Mesenchymal stem cell (in vitro differentiated cells and primary cell): ENCODE measurements at regions not wholly inside any gene's neighbourhood (a gene's known extent, or its start where the extent isn't known, plus 50 kb on each side); places are given as distances from the start of the nearest gene placed in this dataset.

ENCODE experiments used
- DNase-seq: peaks from one replicate; pipeline ENCODE4 v3.0.0-alpha.2; 2013
- H2AFZ ChIP-seq: one replicate; pipeline ENCODE4 v1.6.1; 2013; ENCODE audit warnings: low read depth, mild to moderate bottlenecking, control low read depth, inconsistent platforms, low read length, moderate library complexity
- H2AK5ac ChIP-seq: 2 replicates; pipeline ENCODE4 v1.6.1; 2013; ENCODE audit warnings: low read length, moderate library complexity, mild to moderate bottlenecking, inconsistent platforms; ENCODE audit not compliant: severe bottlenecking
- H2BK120ac ChIP-seq: one replicate; pipeline ENCODE4 v1.6.1; 2013; ENCODE audit warnings: low read depth, mild to moderate bottlenecking, inconsistent platforms, low read length, moderate library complexity
- H2BK12ac ChIP-seq, 2 experiments: one replicate each; pipeline ENCODE4 v1.6.1; 2013; ENCODE audit warnings: inconsistent platforms in 2 of 2, low read length in 2 of 2, mild to moderate bottlenecking in 2 of 2, moderate library complexity in 2 of 2, control low read depth in 1 of 2
- H2BK15ac ChIP-seq: one replicate; pipeline ENCODE4 v1.6.1; 2013; ENCODE audit warnings: mild to moderate bottlenecking, low read depth, inconsistent platforms; ENCODE audit not compliant: poor library complexity, severe bottlenecking
- H2BK5ac ChIP-seq: 2 replicates; pipeline ENCODE4 v1.6.1; 2013; ENCODE audit warnings: low read depth, mild to moderate bottlenecking, low read length, control low read depth, inconsistent platforms; ENCODE audit not compliant: poor library complexity, severe bottlenecking
- H3K14ac ChIP-seq, 2 experiments: one replicate each; pipeline ENCODE4 v1.6.1; 2013; ENCODE audit warnings: inconsistent platforms in 2 of 2, low read length in 2 of 2, control low read depth in 1 of 2, mild to moderate bottlenecking in 1 of 2, moderate library complexity in 1 of 2
- H3K18ac ChIP-seq, 2 experiments: one replicate each; pipeline ENCODE4 v1.6.1; 2013; ENCODE audit warnings: inconsistent platforms in 2 of 2, low read length in 2 of 2, control low read depth in 1 of 2, low read depth in 1 of 2, mild to moderate bottlenecking in 1 of 2
- H3K23ac ChIP-seq, 2 experiments: one replicate each; pipeline ENCODE4 v1.6.1; 2013; ENCODE audit warnings: inconsistent platforms in 2 of 2, low read length in 2 of 2, mild to moderate bottlenecking in 2 of 2, moderate library complexity in 2 of 2, control low read depth in 1 of 2
- H3K27ac ChIP-seq: 2 replicates; pipeline ENCODE4 v1.5.1; 2013; ENCODE audit warnings: mild to moderate bottlenecking, moderate library complexity, low read length, control low read depth, inconsistent platforms; ENCODE audit not compliant: poor library complexity, severe bottlenecking
- H3K27me3 ChIP-seq, 2 experiments: 2 replicates each; pipeline versions ENCODE4 v1.6.1 to v1.7.0; 2013; ENCODE audit warnings: low read length in 2 of 2, mild to moderate bottlenecking in 2 of 2, moderate library complexity in 2 of 2, control low read depth in 1 of 2, inconsistent platforms in 1 of 2; ENCODE audit not compliant: control insufficient read depth in 1 of 2, insufficient read depth in 1 of 2
- H3K36me3 ChIP-seq, 2 experiments: 2 replicates each; pipeline versions ENCODE4 v1.6.1 to v1.7.0; 2013; ENCODE audit warnings: low read length in 2 of 2, control low read depth in 1 of 2, inconsistent platforms in 1 of 2, low read depth in 1 of 2, mild to moderate bottlenecking in 1 of 2; ENCODE audit not compliant: insufficient read depth in 2 of 2, control insufficient read depth in 1 of 2
- H3K4ac ChIP-seq, 2 experiments: one replicate each; pipeline ENCODE4 v1.6.1; 2013; ENCODE audit warnings: inconsistent platforms in 2 of 2, low read length in 2 of 2, mild to moderate bottlenecking in 2 of 2, moderate library complexity in 2 of 2, control low read depth in 1 of 2, low read depth in 1 of 2
- H3K4me1 ChIP-seq: 2 replicates; pipeline ENCODE4 v1.6.1; 2013; ENCODE audit warnings: low read depth, low read length, control low read depth; ENCODE audit not compliant: control insufficient read depth, insufficient read depth
- H3K4me2 ChIP-seq: 2 replicates; pipeline ENCODE4 v1.6.1; 2013; ENCODE audit warnings: low read length, mild to moderate bottlenecking, inconsistent platforms; ENCODE audit not compliant: poor library complexity, severe bottlenecking
- H3K4me3 ChIP-seq, 2 experiments: 2 replicates each; pipeline versions ENCODE4 v1.5.1 to v1.7.0; 2013; ENCODE audit warnings: low read length in 2 of 2, mild to moderate bottlenecking in 2 of 2, control low read depth in 1 of 2, low read depth in 1 of 2; ENCODE audit not compliant: insufficient read depth in 1 of 2
- H3K79me1 ChIP-seq: replicated peaks from 2 replicates; pipeline ENCODE4 v1.6.1; 2013; ENCODE audit warnings: mild to moderate bottlenecking, control low read depth, low read length, inconsistent platforms; ENCODE audit not compliant: poor library complexity, severe bottlenecking
- H3K9ac ChIP-seq: 2 replicates; pipeline ENCODE4 v1.7.0; 2013; ENCODE audit warnings: mild to moderate bottlenecking, low read length, moderate library complexity
- H3K9me3 ChIP-seq: 2 replicates; pipeline ENCODE4 v1.7.0; 2013; ENCODE audit warnings: mild to moderate bottlenecking, low read length; ENCODE audit not compliant: control insufficient read depth
- H4K8ac ChIP-seq: one replicate; pipeline ENCODE4 v1.6.1; 2013; ENCODE audit warnings: inconsistent platforms, mild to moderate bottlenecking, low read length, moderate library complexity
- H4K91ac ChIP-seq: one replicate; pipeline ENCODE4 v1.6.1; 2013; ENCODE audit warnings: mild to moderate bottlenecking, low read length, inconsistent platforms
- WGBS: methylation state at CpG from one replicate; pipeline ENCODE4 v1.1.7; 2013; ENCODE audit warnings: mixed read lengths; 5-methylcytosine and 5-hydroxymethylcytosine counted together

DNA sequence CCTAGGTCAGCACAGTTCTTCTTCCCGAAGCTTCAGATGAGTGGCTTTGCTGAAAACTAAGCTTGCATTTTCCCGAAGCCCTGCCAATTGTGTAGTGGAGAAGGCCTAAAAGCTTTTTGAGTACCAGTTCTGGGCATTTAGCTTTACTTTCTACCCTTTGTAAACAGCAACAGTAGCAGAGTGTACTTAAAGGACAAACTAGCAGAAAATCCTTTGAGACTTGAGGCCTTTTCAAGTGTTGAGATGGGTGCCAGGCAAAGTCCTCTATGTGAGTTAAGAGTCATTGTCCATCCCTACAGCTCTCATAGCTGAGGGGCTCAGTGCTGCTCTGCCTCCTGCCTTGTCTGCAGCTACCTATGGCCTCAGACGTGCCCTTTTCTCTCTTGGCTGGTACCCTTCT, 368.2 kb downstream of the CCSER2 start:
- Histone ChIP-seq H3K4me1 (no peaks in the 10 kb centered on the region), H3K4me3 (no peak overlapping the region), H3K23ac (no peak overlapping the region), H2BK15ac (no peak overlapping the region), H2BK12ac (no peak overlapping the region), H3K9ac (no peak overlapping the region), H3K79me1 (no peaks in the 10 kb centered on the region), H2AK5ac (no peak overlapping the region), H4K91ac (no peak overlapping the region), H3K14ac (no peak overlapping the region), H3K9me3 (peaks cover 14% of the 10 kb centered on the region), H3K18ac (no peak overlapping the region), H3K4me2 (no peak overlapping the region), H4K8ac (no peak overlapping the region), H3K27ac (no peak overlapping the region), H3K27me3 (no peaks in the 10 kb centered on the region), H2BK5ac (no peak overlapping the region), H3K4ac (no peak overlapping the region), H2BK120ac (no peak overlapping the region), H2AFZ (no peak overlapping the region), H3K36me3 (no peaks in the 10 kb centered on the region)
- no peak for DNase-seq
- WGBS: 93% methylated on average over 3 of the region's 3 CpGs

- Histone ChIP-seq H2AK5ac (no peak overlapping the region), H3K4me1 (no peaks in the 10 kb centered on the region), H3K27ac (no peak overlapping the region), H3K4ac (no peak overlapping the region), H4K91ac (no peak overlapping the region), H4K8ac (no peak overlapping the region), H3K14ac (no peak overlapping the region), H3K79me1 (no peaks in the 10 kb centered on the region), H3K9me3 (no peaks in the 10 kb centered on the region), H3K36me3 (no peaks in the 10 kb centered on the region), H3K18ac (no peak overlapping the region), H2AFZ (no peak overlapping the region), H3K27me3 (no peaks in the 10 kb centered on the region), H2BK12ac (no peak overlapping the region), H3K23ac (no peak overlapping the region), H2BK15ac (no peak overlapping the region), H2BK5ac (no peak overlapping the region), H3K4me3 (no peak overlapping the region), H3K4me2 (no peak overlapping the region), H2BK120ac (no peak overlapping the region), H3K9ac (no peak overlapping the region)
- WGBS: no CpG with 5 or more reads among the region's 1 CpG
- DNase-seq: no peak
Observed at GRCh38 chr10:84698989-84699388, 370.6 kb downstream of the CCSER2 start.

GRCh38 chr10:84700668-84701369, 372.4 kb downstream of the CCSER2 start:
- no peaks in the 10 kb centered on the region for H3K4me1 ChIP-seq
- H2AFZ ChIP-seq: no peak overlapping the region
- WGBS: 51% methylated on average over 4 of the region's 4 CpGs
- H2BK15ac ChIP-seq: no peak overlapping the region
- no peak overlapping the region for H3K9ac ChIP-seq
- H3K14ac ChIP-seq: no peak overlapping the region
- H3K23ac ChIP-seq: no peak overlapping the region
- H2BK12ac ChIP-seq: no peak overlapping the region
- no peaks in the 10 kb centered on the region for H3K27me3 ChIP-seq
- no peak overlapping the region for H2BK120ac ChIP-seq
- DNase-seq: no peak
- H3K36me3 ChIP-seq: no peaks in the 10 kb centered on the region
- H3K79me1 ChIP-seq: no peaks in the 10 kb centered on the region
- no peak overlapping the region for H3K4ac ChIP-seq
- no peak overlapping the region for H3K4me3 ChIP-seq
- no peak overlapping the region for H2BK5ac ChIP-seq
- H3K4me2 ChIP-seq: no peak overlapping the region
- H3K9me3 ChIP-seq: no peaks in the 10 kb centered on the region
- no peak overlapping the region for H3K18ac ChIP-seq
- H3K27ac ChIP-seq: no peak overlapping the region
- H4K91ac ChIP-seq: no peak overlapping the region
- H4K8ac ChIP-seq: no peak overlapping the region
- H2AK5ac ChIP-seq: no peak overlapping the region

GRCh38 chr10:84701370-84701720, 373.0 kb downstream of the CCSER2 start:
- no peak overlapping the region for H3K4me3 ChIP-seq
- no peak overlapping the region for H4K8ac ChIP-seq
- no peak for DNase-seq
- H3K18ac ChIP-seq: no peak overlapping the region
- H2BK15ac ChIP-seq: no peak overlapping the region
- no peak overlapping the region for H2BK120ac ChIP-seq
- H4K91ac ChIP-seq: no peak overlapping the region
- no peak overlapping the region for H2AK5ac ChIP-seq
- no peaks in the 10 kb centered on the region for H3K4me1 ChIP-seq
- no peak overlapping the region for H3K23ac ChIP-seq
- no peak overlapping the region for H3K4me2 ChIP-seq
- no peak overlapping the region for H3K9ac ChIP-seq
- H3K27ac ChIP-seq: no peak overlapping the region
- H3K27me3 ChIP-seq: no peaks in the 10 kb centered on the region
- H3K9me3 ChIP-seq: no peaks in the 10 kb centered on the region
- WGBS: 84% methylated on average over 3 of the region's 3 CpGs
- H2BK5ac ChIP-seq: no peak overlapping the region
- H3K79me1 ChIP-seq: no peaks in the 10 kb centered on the region
- H3K4ac ChIP-seq: no peak overlapping the region
- H2AFZ ChIP-seq: no peak overlapping the region
- no peak overlapping the region for H3K14ac ChIP-seq
- H2BK12ac ChIP-seq: no peak overlapping the region
- H3K36me3 ChIP-seq: no peaks in the 10 kb centered on the region
